ENCODE measurements at regions not wholly inside any gene's neighbourhood (a gene's known extent, or its start where the extent isn't known, plus 50 kb on each side); places are given as distances from the start of the nearest gene placed in this dataset.

GRCh38 chr3:56985460-56985859 lies 75.0 kb upstream of the SPATA12 start (continued):
- TF ChIP-seq CTCF (IDR thresholded peaks at IDR 0.05; ENCODE audit: control extremely low read depth in 1 of 3, insufficient read depth in 1 of 3, low read depth in 1 of 3, low read length in 3 of 3) (no peak), KDM5A (IDR thresholded peaks at IDR 0.05; ENCODE audit: low read length) (no peak), SP2 (IDR thresholded peaks at IDR 0.05; ENCODE audit: low read length) (no peak), FOSL1 (IDR thresholded peaks at IDR 0.05; ENCODE audit: insufficient read depth, low read depth, low read length) (no peak)
